UCSD-AML1 (cell line): ENCODE measurements at regions not wholly inside any gene's neighbourhood (a gene's known extent, or its start where the extent isn't known, plus 50 kb on each side); places are given as distances from the start of the nearest gene placed in this dataset.
A peak's percentile ranks its signal among the peaks of the same experiment; 100 is the strongest.

ENCODE experiments used
- DNase-seq: peaks from one replicate; lab custom pipeline; 2025; ENCODE audit not compliant: unreplicated experiment; lab: John Stamatoyannopoulos, UW

DNA sequence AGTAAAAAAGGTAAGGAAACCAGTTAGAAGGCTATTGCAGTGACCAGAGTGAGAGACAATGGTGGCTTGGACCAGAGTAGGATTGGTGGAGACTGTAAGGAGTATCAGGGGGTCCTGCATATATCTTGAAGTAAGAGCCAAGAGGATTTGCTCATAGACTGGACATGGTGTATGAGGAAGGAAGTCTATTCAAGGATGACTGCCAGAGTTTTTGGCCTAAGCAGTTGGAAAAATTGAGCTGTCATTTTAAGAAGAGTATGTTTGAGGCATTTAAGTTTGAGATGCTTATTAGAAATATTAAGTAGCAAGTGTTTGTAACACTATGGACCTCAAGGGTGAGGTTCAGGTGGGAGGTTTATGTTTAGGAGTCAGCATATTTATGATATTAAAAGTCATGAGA lies 596.6 kb downstream of the METTL15 start:
- no peak for DNase-seq

DNA sequence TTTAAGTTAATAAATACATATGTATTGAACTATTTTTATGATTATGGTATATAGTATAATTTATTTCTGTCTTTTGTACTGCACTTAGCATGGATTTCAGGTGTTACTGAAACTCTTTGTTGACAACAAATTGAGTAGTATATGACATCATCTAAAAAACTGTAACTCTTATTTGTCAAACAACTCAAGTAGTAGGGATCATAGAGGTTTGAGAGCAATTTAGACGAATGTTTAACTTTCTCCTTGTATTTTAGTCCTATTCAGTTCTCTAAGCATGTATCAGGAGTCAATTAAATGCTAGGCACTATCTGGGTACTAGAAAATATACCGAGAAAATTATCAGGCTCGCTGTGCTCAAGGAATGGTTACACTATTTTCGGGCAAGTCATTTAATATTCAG lies 595.2 kb downstream of the METTL15 start:
- DNase-seq, result no peak

DNA sequence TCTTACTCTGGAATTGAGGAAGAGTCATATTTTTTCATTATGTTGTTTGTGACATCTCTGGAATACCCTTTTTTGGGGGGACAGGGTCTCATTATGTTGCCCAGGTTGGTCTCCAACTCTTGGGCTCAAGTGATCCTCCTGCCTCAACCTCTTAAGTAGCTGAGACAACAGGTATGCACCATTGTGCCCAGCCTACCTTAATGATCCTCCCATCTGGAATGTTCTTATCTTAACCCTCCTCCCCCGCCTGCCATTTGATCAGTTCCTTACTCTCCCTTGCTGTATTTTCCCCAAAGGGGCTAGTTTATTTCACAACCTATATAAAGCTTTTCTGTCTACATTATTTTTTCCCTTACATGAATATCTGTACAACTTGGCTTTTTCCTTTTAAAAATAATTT lies 594.7 kb downstream of the METTL15 start:
- no peak for DNase-seq

DNA sequence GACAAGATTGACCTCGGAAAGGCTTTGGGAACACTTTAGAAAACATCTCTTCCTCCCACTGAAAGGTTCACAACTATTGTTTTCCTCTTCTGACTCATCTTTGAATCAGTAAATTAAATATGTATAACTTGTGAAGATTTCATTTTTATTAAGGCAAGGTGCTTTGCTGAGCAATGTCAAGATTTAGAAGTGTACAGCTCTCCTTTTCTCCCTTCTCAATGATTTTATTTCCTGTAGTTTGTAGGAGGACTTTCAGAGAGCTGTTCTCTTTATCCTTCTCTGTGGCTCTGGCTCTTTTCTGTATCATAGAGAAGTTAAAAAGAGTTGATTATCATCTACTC lies 594.2 kb downstream of the METTL15 start:
- DNase-seq, result no peak

DNA sequence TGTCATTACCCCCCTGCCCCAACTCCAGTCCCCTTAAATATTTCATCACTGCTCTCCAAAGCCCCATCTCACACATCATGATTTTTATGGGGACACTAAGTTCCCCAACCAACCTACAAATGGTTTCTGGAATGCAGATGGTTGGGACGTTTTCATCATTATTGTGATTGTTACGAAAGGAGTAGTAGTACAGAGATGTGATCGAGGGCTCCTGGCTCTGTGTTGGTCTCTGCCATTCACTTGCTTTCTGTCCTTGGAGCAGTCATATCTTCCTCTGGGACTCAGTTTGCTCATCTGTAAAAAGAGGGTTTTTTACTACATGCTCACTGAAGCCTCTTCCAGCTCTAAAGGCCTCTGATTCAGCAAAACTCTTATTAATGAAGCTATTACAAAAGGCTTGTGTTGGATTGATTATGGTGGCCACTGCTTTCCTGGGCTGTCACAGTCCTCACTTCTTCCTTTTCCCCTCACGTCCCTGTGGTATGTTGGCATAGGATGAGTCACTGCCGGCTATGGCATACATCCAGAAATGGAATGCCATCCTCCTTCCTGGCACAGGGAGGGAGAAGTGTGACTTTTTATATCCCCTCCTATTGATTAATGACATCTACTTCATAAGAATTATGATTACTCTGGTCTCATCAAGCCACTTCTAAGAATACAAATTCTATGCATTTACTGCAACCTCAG lies 593.7 kb downstream of the METTL15 start:
- DNase-seq, result no peak

DNA sequence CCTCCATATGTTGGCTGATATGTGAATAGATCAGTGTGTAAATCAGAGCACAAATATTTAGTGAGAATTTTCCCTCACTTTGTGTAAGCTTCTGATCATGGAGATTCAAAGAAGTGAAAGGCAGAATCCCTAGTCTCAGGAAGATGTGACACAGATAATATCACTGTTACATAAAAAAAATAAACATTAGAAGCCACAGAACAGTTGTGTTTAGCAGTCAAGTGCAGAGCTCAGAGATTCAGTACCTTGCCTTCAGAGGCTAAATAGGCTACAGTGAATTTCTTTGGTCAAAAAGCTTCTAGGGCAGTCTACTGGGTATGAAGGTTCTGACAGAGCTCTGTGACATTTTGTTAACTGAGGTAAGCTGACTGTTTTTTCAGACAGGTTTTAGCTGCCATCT lies 591.5 kb downstream of the METTL15 start:
- no peak for DNase-seq

DNA sequence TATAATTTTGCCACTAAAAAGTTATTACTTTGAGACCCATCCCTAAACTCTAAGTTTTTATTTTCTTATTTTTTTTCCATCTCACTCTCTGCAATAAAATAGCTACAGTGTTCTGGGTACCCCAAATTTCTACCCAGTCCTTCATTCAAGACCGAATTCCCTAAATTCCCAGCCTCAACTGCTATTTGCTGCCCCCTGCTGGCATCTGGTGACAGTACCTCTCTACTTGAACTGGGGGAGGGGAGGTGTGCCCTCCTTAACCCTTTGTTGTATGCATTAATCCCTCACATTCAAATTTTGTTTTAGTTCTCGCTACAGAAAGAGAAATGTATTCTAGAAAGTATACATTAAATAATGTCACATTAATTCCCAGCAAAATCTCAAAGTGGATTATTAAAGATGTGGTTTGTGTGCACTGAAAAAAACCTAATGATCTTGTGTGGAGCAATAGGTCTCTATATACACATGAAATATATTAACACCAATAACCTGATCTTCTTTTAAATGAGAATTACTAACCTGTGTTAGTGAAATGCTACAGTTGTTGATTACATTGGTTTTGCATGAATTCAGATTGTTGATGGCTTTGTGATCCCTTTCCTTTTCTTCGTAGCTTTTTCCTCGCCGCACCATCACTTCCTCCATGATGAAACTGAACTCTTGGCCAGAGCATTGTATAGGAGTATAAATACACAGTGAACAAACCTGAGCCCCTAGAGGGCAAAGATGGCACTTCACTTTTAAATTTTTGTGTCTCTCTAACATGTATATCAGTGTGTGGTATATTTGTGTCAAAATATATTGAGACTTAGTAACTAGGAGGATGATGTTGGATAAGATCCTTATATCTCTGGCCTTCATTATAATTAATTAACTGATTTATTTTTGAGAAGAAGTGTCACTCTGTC lies 590.0 kb downstream of the METTL15 start:
- DNase-seq, result peak; percentile 37

DNA sequence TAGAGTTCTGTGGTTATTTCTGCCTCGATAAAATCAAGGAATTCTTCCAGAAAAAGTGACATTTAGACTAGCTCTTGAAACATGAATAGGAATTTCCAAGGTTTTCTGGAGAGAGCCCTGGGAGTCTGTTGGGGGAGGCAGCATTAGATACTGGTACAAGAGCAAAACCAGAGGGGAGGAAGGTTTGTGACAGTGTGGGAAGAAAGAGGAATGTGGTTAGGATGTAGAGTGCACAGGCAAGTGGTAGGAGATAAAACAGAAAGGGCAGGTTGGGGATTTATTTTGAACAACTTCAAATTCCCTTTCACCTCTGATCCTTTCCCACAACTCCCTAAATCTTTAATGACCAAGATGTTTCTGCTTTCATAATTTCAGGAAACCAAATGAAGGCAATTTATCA lies 588.4 kb downstream of the METTL15 start:
- DNase-seq, result no peak

DNA sequence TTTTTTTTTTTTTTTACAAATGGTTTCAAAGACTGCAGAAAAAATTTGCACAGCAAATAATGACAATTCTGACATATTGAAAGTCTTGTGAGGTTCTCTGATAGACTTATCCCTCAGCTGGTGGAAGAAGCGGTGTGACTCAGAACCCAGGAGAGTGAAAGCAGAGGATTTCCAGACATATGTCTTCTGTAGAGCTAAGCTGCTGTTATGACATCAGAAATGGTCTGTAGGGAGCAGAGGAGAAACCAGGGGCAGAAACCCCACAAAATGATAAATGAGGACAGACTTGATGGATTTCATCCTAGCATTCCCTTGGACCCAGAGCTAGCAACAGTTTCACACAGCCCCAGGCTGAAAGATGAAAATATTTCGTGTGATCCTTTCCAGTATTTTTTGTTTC lies 582.6 kb downstream of the METTL15 start:
- DNase-seq, result no peak

DNA sequence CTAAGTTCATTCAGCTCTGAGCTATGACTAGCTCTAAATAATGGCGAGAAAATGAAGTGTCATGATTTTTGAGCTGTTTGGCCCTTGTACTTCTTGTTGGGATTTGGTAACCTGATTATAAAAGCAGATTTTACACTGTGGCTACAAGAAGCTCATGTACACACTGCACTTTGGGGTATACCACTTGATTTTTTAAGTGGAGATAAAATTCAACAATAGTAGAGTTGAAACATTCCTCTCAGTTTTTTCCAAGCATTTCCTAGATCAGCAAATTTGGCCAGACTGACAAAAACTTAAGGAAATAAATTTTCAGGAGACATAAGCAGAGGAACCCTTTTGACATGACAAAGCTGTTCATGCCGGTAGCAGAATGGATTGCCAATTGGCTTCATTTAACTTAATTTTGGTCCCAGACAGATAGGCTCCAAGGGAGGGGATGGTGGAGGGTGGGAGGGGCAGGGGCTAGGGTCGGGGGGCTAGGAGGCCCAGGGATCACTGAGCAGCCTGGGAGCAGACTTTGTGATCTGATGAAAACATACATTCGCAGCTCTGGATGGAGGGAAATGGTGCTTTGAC lies 575.9 kb downstream of the METTL15 start:
- no peak for DNase-seq

DNA sequence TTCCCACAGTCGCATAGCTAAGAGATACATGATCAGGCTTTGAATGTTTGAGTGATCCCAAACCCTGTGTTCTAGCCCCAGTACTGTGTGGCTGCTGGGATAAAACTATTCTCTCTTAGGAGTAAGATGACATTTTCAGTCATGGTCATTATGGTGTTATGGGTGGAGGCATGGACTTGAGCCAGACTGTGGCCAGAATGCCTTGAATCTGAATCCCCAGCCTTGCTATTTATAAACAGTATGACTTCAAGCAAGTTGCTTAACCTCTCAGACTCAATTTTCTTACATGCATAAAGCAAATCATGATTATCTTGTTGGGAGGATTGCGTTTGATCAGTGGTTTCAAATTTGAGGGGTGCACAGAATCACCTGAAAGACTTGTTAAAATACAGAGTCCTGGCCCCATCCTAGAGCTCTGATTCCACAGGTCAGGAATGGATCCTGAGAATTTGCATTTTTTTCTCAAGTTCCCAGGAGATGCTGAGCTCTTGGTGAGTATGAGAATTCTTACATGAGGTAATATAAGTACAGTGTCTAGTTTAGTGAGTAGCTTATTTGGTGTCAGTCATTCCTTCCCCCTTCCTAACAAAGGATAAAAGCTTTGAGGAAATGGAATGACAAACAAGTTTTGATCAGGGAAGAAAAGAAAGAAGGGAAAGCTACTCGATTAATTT lies 571.7 kb downstream of the METTL15 start:
- no peak for DNase-seq

DNA sequence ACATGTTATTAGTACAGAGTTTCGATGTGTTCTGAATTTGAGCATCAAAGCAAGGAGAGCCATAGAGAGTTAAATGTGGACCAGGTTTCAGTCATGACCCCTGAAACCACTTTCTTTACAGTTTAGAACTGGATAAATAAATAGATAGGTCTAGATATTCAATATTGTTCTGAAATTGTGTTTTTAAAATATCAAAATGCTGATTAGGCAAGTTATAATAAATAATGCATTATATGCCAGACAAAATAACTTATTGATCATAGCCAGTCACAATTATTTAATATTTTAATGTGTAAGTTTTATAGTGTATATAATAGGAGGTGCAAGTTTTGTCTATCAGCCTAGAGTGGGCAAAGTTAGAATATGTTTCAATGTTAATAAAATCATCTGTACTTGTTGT lies 569.5 kb downstream of the METTL15 start:
- no peak for DNase-seq

DNA sequence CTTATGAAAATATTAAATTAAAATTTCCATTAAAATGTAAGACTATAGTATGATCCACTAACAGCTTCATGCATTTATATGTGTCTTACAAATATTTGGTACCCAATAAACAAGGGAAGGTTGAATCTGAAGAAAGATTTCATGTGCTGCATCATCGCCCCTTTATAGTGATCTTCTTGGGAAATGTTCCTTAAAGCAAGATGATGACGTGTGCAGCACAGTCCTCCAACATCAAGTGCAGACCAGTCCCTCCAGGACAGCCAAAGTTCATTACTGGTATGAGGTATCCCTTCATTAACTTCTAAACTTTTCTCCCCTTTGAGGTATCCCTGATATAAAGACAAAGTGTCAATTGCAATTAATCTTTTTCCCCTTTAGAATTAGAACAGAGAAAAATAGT lies 567.0 kb downstream of the METTL15 start:
- DNase-seq, result no peak

DNA sequence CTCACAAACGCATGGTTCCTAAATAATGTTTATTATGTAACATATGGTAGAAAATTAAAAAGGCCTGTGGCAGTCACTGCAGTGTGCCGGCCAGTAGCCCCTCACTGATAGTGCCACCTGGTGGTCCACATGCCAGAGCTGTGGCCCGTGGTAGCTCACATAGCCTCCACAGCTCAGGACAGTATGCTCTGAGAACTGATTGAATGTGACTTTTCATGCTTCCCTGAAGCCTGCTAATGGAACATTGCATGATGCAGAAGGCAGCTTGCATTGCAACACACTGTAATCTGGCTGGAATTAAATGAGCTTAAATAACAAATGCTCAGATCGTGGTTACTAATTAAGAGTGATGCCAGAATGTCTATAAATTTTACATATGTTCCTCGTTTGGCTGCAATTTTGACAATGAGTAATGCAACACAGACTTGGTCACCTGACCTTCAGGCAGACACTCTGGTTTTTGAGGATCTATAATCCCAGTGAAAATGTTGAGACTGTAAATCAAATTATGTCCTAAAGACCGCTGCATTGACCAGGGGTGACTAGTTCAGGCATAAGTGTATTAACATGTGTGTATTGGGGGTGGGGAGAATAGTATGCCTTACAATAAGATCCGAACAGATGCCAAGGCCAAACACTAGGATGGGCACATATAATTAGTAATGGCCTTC lies 566.4 kb downstream of the METTL15 start:
- DNase-seq, result peak; percentile 12

DNA sequence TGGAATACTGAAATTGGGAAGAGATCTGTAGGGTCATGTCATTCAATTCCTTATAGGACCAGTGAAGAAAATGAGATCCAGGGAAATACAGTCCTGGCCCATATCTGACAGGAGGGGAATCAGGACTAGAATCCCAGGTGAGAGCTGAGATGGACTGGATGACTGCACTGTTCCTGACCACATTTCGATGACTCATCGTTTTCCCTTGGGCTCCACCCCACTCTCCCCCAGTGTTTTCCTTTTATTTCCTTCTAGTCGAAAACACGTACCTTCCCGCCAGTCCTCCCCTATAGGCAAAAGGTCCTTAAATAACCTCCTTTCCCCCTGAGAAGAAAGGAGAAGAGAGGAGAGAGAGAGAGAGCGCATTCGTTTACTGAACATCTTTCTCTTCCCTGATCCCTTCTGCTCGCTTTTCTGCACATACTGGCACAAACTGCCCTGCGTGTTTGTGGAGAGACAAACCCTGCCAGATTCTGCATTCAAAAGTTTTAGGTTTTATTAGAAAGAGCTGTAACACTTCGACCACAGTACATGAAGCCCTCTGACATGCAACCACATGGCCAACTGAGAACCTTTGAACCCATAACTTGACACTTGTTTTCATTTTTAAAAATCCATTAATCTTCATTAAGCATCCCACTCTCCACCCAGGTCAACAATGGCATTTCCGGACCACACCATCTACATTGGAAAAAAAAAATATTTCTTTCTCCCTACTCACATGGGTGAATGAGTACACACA lies 565.7 kb downstream of the METTL15 start:
- DNase-seq, result no peak

DNA sequence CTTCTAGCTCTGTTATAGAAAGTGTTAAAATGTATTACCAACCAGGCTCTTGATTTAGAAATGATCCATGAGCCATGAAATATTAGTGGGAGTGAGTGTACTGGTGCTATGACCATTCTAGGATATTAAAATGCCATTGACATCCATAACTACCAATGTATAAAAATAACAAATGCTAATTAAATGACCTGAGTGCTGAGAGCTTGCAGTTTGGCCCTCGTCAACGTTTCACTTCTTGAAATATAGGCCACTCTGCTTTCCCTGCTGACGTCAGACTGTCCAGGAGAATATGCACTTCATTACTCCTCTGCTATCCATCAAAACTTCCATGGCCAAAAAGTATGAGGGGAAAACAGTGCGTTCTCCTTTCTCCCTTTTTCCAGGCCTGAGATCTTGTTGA lies 563.1 kb downstream of the METTL15 start:
- no peak for DNase-seq

DNA sequence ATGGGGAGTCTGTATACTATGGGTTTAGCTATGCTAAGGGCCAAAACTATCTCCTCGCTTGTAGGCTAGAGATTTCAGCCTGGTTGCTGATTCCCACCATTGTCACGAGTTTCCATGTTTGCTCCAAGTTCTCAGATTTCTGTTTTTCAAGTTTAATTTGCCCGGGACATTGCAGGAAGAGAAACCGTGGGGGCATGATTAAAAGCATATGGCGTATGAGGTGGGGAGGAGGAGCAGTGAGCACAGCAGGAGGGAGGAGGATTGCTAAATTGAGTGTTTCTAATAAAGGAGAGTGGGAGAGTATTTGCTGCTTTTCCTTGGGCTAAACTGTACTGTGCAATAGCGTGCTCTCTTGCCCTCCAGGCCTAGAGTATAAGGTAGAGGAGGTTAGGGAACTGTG lies 558.4 kb downstream of the METTL15 start:
- no peak for DNase-seq

DNA sequence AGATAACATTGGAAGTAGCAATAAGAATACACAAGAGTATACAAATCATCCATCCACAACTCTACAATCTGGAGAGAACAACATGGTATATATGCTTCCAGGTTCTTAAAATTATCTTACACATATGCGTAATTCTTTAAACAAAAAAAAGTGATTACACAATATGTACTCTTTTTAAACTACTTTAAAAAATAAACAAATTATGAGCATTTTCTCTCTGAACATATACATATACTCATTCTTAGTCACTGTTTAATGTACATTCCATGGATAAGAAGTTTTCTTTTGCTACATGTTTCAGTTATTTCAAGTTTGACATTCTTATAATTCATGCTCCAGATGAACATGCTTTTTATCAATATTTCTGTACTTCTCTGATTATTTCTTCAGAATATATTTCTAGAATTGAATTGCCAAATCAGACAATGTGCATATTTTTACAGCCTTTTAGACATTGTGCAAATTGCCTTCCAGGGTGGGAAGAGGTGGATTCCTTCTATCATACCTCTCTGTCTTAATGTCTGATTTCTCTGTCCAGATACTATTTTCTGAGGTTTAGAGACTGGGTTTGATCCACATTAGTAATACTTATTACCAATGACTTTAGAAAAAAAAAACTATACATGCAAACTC lies 551.6 kb downstream of the METTL15 start:
- no peak for DNase-seq

DNA sequence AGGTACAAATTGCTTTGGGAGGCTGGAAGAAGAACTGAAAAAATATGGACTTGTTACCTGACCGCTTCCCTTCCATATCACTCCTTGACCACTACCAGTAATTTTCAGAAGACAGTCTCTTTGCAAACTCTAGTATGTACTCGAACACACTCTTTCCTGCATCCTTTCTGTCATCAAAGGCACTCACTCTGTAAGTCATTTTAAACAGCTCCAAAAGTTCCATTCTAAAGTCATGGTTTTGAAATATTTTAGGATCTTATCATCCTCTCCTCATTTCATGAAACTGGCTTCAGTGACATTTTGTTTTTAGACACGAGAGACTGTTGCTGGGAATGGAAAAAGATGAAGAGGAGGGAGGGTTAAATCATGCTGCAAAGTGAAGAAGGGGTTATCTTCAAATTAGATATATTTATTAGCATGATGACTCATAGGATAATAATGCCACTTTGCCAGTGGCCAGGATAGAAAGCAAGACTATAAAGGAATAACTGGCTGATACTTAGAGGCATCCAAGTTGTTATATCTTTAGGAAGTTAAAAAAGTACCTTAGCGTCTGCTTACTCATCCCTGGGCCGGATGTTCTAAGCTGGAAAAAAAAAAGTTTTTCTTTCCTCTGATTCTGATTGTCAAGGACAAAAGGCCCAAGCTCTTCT lies 549.3 kb downstream of the METTL15 start:
- DNase-seq, result no peak

DNA sequence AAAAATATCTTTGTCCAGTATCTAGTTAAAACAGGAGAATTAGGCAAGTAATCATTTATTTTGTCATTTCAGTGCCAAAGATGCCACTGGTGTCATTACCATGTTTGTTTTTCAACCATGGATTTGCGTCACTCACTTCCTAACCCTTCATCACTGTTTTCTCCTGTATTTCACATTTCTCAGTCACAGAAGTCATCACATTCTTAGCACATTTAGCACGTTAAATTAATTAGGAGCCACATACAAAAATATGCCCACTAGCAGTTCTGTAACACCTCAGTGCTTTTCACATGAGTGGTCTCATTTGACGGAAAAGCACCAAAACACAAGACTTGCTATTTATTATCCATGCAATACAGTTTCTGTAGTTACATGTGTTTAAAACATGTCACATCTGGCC lies 546.0 kb downstream of the METTL15 start:
- DNase-seq, result no peak
